Loucy (cell line): ENCODE measurements at regions not wholly inside any gene's neighbourhood (a gene's known extent, or its start where the extent isn't known, plus 50 kb on each side); places are given as distances from the start of the nearest gene placed in this dataset.

Experiments
- H2AFZ ChIP-seq: fragments of 200-600 bp; sonication (generic); 2 replicates; pipeline ENCODE4 v1.6.0; 2016; ENCODE audit warnings: antibody characterized with exemption, mild to moderate bottlenecking, low read length, moderate library complexity
- H3F3A ChIP-seq: fragments of 200-600 bp; 2 replicates; pipeline ENCODE4 v1.6.0; 2016; ENCODE audit warnings: antibody characterized with exemption, low read depth, mild to moderate bottlenecking
- H3K27me3 ChIP-seq: fragments of 200-600 bp; sonication (generic); 2 replicates; pipeline ENCODE4 v1.6.1; 2014; ENCODE audit warnings: low read length, mild to moderate bottlenecking; ENCODE audit not compliant: insufficient read depth, poor library complexity, severe bottlenecking
- H3K36me3 ChIP-seq: fragments of 200-600 bp; sonication (generic); 2 replicates; pipeline ENCODE4 v1.6.1; 2016; ENCODE audit warnings: low read length; ENCODE audit not compliant: insufficient read depth
- H3K4me1 ChIP-seq: fragments of 200-600 bp; sonication (generic); 2 replicates; pipeline ENCODE4 v1.5.1; 2014; ENCODE audit warnings: low read length, mild to moderate bottlenecking; ENCODE audit not compliant: insufficient read depth, poor library complexity, severe bottlenecking
- H3K4me2 ChIP-seq: fragments of 200-600 bp; sonication (generic); 2 replicates; pipeline ENCODE4 v1.6.0; 2014; ENCODE audit warnings: antibody characterized with exemption, low read length, low read depth, mild to moderate bottlenecking; ENCODE audit not compliant: poor library complexity, severe bottlenecking
- H3K4me3 ChIP-seq: fragments of 200-600 bp; sonication (generic); 2 replicates; pipeline ENCODE4 v1.5.1; 2014; ENCODE audit warnings: low read length, mild to moderate bottlenecking, mixed read lengths; ENCODE audit not compliant: poor library complexity, severe bottlenecking
- H3K79me2 ChIP-seq: fragments of 200-600 bp; sonication (generic); 2 replicates; pipeline ENCODE4 v1.6.1; 2014; ENCODE audit warnings: low read length; ENCODE audit not compliant: insufficient read depth
- H3K9ac ChIP-seq: fragments of 200-600 bp; sonication (generic); 2 replicates; pipeline ENCODE4 v1.6.0; 2014; ENCODE audit warnings: mild to moderate bottlenecking, low read depth, low read length, moderate library complexity; ENCODE audit not compliant: poor library complexity, severe bottlenecking
- H3K9me2 ChIP-seq: fragments of 200-600 bp; sonication (generic); replicated peaks from 2 replicates; pipeline ENCODE4 v1.6.1; 2016; ENCODE audit warnings: low read depth, low read length, mixed read lengths
- H3K9me3 ChIP-seq: fragments of 200-600 bp; sonication (generic); 2 replicates; pipeline ENCODE4 v1.6.1; 2014; ENCODE audit warnings: mild to moderate bottlenecking, antibody characterized with exemption, low read length, low read depth; ENCODE audit not compliant: insufficient read depth
- H4K20me1 ChIP-seq: fragments of 200-600 bp; sonication (generic); 2 replicates; pipeline ENCODE4 v1.6.0; 2014; ENCODE audit warnings: antibody characterized with exemption, low read length, mild to moderate bottlenecking; ENCODE audit not compliant: insufficient read depth, poor library complexity, severe bottlenecking
- CTCF ChIP-seq: fragments of 200-600 bp; sonication (generic); conservative IDR thresholded peaks from 2 replicates; pipeline ENCODE4 v1.5.1; 2014; ENCODE audit warnings: mild to moderate bottlenecking, antibody characterized with exemption, low read length
- EZH2phosphoT487 ChIP-seq: fragments of 200-600 bp; IDR thresholded peaks from 2 replicates; pipeline ENCODE4 v1.6.1; 2018; ENCODE audit warnings: antibody characterized with exemption, mild to moderate bottlenecking, moderate library complexity, borderline replicate concordance

GRCh38 chr14:76306131-76306530 is 69.8 kb upstream of the ESRRB start:
- H3K4me1 ChIP-seq, result no peaks in the 10 kb centered on the region
- H3K9me3 ChIP-seq, result no peaks in the 10 kb centered on the region
- no peaks in the 10 kb centered on the region for H3K79me2 ChIP-seq
- H3K27me3 ChIP-seq, result no peaks in the 10 kb centered on the region
- H3K4me2 ChIP-seq, result no peak overlapping the region
- no peak overlapping the region for H3K9ac ChIP-seq
- no peaks in the 10 kb centered on the region for H3K36me3 ChIP-seq
- H3K4me3 ChIP-seq, result no peak overlapping the region
- H2AFZ ChIP-seq, result no peak overlapping the region
- H3F3A ChIP-seq, result no peaks in the 10 kb centered on the region
- H4K20me1 ChIP-seq, result no peaks in the 10 kb centered on the region
- TF ChIP-seq EZH2phosphoT487 (no peak), CTCF (no peak)
- no peaks in the 10 kb centered on the region for H3K9me2 ChIP-seq

DNA sequence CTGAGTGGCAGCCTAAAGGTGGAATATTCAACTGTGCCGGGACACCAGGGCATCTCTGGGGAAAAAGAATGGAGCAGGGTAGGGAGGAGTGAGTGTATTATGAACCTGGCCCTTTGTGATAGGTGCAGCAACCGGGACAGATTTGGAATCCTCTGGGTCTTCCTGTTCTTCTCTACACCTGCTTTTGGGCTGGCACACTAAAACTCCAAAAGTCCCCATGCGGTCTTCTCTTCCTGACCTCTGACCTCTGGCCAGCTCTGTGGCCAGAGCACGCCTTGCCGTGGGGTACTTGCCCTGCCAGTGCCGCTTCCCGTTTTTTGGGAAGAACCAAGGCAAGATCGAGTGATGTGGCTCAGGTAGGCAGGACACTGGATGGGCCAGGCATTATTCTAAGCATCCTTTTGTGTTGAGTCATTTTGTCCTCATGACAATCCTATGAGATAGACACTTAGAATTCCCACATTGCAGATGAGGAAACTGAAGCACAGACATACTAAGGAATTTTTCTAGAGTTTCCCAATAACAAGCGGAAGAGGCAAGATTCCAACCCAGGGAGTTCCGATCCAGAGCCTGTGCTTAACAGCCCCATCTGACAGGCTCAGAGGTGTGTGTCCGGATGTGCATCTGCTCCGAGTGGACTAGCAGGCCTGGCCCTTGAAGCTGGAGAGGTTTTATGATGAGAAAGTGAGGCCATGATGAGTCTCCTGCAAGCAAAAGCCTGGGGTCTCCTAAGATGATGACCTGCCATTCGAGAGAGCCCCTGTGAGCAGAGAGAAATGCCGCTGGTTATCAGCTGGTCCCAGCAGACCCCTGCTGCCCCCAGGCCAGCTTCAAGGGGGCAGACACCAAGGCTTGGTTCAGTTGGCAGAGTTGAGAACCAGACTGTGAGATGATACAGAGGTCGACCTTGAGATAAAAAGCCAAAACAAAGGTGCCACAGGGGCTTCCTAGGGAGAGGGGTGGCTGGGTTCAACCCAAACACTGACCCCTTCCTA is 67.9 kb upstream of the ESRRB start:
- Histone ChIP-seq H3K36me3 (no peaks in the 10 kb centered on the region), H3K9me3 (no peaks in the 10 kb centered on the region), H4K20me1 (no peaks in the 10 kb centered on the region), H3K9ac (no peak overlapping the region), H3K4me2 (no peak overlapping the region), H3K4me3 (no peak overlapping the region), H3K27me3 (no peaks in the 10 kb centered on the region), H3F3A (no peaks in the 10 kb centered on the region), H3K79me2 (no peaks in the 10 kb centered on the region), H2AFZ (no peak overlapping the region), H3K4me1 (peaks cover 3% of the 10 kb centered on the region), H3K9me2 (no peaks in the 10 kb centered on the region)
- TF ChIP-seq CTCF (no peak), EZH2phosphoT487 (no peak)

- Histone ChIP-seq H3K9me3 (no peaks in the 10 kb centered on the region), H3F3A (no peaks in the 10 kb centered on the region), H3K9me2 (no peaks in the 10 kb centered on the region), H3K79me2 (no peaks in the 10 kb centered on the region), H4K20me1 (no peaks in the 10 kb centered on the region), H2AFZ (no peak overlapping the region), H3K4me3 (no peak overlapping the region), H3K27me3 (no peaks in the 10 kb centered on the region), H3K36me3 (no peaks in the 10 kb centered on the region), H3K4me1 (peaks cover 12% of the 10 kb centered on the region), H3K4me2 (no peak overlapping the region), H3K9ac (no peak overlapping the region)
- TF ChIP-seq EZH2phosphoT487, result no peak
- no peak for TF ChIP-seq CTCF
Observed at GRCh38 chr14:76309572-76310162, 66.3 kb upstream of the ESRRB start.
